ENCODE measurements at regions not wholly inside any gene's neighbourhood (a gene's known extent, or its start where the extent isn't known, plus 50 kb on each side); places are given as distances from the start of the nearest gene placed in this dataset.

DNA sequence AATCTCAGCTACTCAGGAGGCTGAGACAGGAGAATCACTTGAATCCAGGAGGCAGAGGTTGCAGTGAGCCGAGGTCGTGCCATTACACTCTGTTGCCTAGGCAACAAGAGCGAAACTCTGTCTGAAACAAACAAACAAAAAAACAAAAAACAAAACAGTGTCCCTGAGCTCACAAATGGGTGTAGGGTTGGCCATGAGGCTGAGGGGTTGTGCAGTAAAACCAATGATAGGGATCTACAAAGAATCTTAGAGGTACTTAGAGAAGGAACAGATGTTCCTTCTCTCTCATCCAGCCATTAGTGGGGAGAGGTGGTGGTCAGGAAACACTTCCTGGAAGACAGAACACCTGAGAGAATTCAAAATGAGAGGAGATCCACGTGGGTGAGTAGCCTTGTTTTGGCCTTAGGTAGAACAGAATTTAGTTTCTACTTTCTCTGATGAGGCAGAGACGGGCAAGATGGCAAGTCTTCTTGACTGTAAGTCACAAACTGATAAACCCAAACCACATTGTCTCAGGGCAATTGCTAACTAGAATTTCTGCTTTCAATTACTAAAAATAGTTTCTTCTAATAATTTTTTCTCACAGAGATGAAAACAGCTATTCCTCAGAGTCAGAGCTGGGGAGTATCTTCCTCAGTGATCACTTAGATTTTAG, 61.5 kb upstream of the PPM1B start:
- WGBS (ENCODE audit: extremely low coverage, insufficient read length, low lambda C conversion rate), result no CpG with 5 or more reads among the region's 5 CpGs
- H3K4me1 Mint-ChIP-seq, result peaks cover 14 to 17% of the 10 kb centered on the region in 2 experiments
- H3K9me3 Mint-ChIP-seq, result no peaks in the 10 kb centered on the region
- no peaks in the 10 kb centered on the region for H3K36me3 Mint-ChIP-seq (ENCODE audit: insufficient read depth in 1 of 3, low read depth in 3 of 3)
- Histone ChIP-seq H2AK5ac (ENCODE audit: insufficient read length, low read length) (no peak overlapping the region), H3K4ac (ENCODE audit: low read depth, low read length) (no peak overlapping the region), H3K79me2 (ENCODE audit: insufficient read depth, low read length) (no peaks in the 10 kb centered on the region), H3K27ac (ENCODE audit: insufficient read length, low read depth, low read length) (no peak overlapping the region), H3K27me3 (ENCODE audit: insufficient read depth, low read length) (no peaks in the 10 kb centered on the region), H4K5ac (ENCODE audit: insufficient read length, low read depth, low read length) (no peak overlapping the region), H3K79me1 (ENCODE audit: insufficient read depth, low read depth, low read length, poor library complexity, severe bottlenecking) (no peaks in the 10 kb centered on the region), H3K18ac (ENCODE audit: insufficient read length, low read depth, low read length) (peak overlapping the region; percentile 7), H3K56ac (ENCODE audit: insufficient read length, low read depth, low read length) (no peak overlapping the region), H3K4me2 (ENCODE audit: insufficient read depth, insufficient read length, low read length) (no peak overlapping the region), H2BK120ac (ENCODE audit: low read depth, low read length, poor library complexity, severe bottlenecking) (no peak overlapping the region), H4K91ac (ENCODE audit: insufficient read length, low read depth, low read length) (no peak overlapping the region), H2AFZ (ENCODE audit: low read length) (no peak overlapping the region), H2BK12ac (ENCODE audit: insufficient read length, low read depth, low read length) (no peak overlapping the region), H3K9ac (ENCODE audit: extremely low read depth, insufficient read length, low read length) (no peak overlapping the region), H3K4me1 (ENCODE audit: insufficient read depth, low read length) (peaks cover 3% of the 10 kb centered on the region; the same call in 1 of the 2 replicates), H3T11ph (ENCODE audit: low read length) (no peak overlapping the region), H4K8ac (replicated peaks; ENCODE audit: insufficient read length, low read depth, low read length) (no peak overlapping the region), H3K23ac (ENCODE audit: insufficient read length, low read depth, low read length) (no peak overlapping the region), H3K9me3 (ENCODE audit: control insufficient read depth, low read depth, low read length) (no peaks in the 10 kb centered on the region), H4K20me1 (ENCODE audit: control insufficient read depth, insufficient read depth, insufficient read length) (no peaks in the 10 kb centered on the region), H3K14ac (ENCODE audit: insufficient read depth, low read length) (no peak overlapping the region), H2BK15ac (ENCODE audit: low read depth, low read length) (no peak overlapping the region), H2BK20ac (ENCODE audit: low read depth, low read length, poor library complexity, severe bottlenecking) (no peak overlapping the region), H3K23me2 (ENCODE audit: insufficient read length, low read depth, low read length, poor library complexity, severe bottlenecking) (no peaks in the 10 kb centered on the region), H2BK5ac (ENCODE audit: insufficient read length, low read length) (no peak overlapping the region)
- DNase-seq, result no peak
- H3K4me3 Mint-ChIP-seq, result no peak overlapping the region
- TF ChIP-seq, protein P1, sequence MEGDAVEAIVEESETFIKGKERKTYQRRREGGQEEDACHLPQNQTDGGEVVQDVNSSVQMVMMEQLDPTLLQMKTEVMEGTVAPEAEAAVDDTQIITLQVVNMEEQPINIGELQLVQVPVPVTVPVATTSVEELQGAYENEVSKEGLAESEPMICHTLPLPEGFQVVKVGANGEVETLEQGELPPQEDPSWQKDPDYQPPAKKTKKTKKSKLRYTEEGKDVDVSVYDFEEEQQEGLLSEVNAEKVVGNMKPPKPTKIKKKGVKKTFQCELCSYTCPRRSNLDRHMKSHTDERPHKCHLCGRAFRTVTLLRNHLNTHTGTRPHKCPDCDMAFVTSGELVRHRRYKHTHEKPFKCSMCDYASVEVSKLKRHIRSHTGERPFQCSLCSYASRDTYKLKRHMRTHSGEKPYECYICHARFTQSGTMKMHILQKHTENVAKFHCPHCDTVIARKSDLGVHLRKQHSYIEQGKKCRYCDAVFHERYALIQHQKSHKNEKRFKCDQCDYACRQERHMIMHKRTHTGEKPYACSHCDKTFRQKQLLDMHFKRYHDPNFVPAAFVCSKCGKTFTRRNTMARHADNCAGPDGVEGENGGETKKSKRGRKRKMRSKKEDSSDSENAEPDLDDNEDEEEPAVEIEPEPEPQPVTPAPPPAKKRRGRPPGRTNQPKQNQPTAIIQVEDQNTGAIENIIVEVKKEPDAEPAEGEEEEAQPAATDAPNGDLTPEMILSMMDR (conservative IDR thresholded peaks at IDR 0.05), result no peak
- no peaks in the 10 kb centered on the region for H3K27me3 Mint-ChIP-seq (ENCODE audit: low read depth)
- peak overlapping the region in 1 of 3 experiments; percentile 72; a peak in 2 of 7 replicates for H3K27ac Mint-ChIP-seq
